ENCODE measurements at regions not wholly inside any gene's neighbourhood (a gene's known extent, or its start where the extent isn't known, plus 50 kb on each side); places are given as distances from the start of the nearest gene placed in this dataset.

- no peak overlapping the region for H4K5ac ChIP-seq (ENCODE audit: insufficient read length, low read depth, low read length)
- no peaks in the 10 kb centered on the region for H3K79me2 ChIP-seq (ENCODE audit: insufficient read depth, low read length)
- no peak overlapping the region for H4K8ac ChIP-seq (replicated peaks; ENCODE audit: insufficient read length, low read depth, low read length)
- no peak overlapping the region for H3K18ac ChIP-seq (ENCODE audit: insufficient read length, low read depth, low read length)
- Mint-ChIP-seq H3K4me1 (no peaks in the 10 kb centered on the region), H3K27me3 (ENCODE audit: low read depth) (no peaks in the 10 kb centered on the region; the same call in 1 of the 2 replicates), H3K27ac (no peak overlapping the region), H3K9me3 (no peaks in the 10 kb centered on the region), H3K4me3 (no peak overlapping the region), H3K36me3 (ENCODE audit: insufficient read depth in 1 of 3, low read depth in 3 of 3) (peaks cover 0 to 1% (median 0%) of the 10 kb centered on the region in 3 experiments; a peak in 1 of 7 replicates)
- H3K23ac ChIP-seq (ENCODE audit: insufficient read length, low read depth, low read length), result no peak overlapping the region
- no peak overlapping the region for H3K27ac ChIP-seq (ENCODE audit: insufficient read length, low read depth, low read length)
- no peak overlapping the region for H2BK20ac ChIP-seq (ENCODE audit: low read depth, low read length, poor library complexity, severe bottlenecking)
- no peaks in the 10 kb centered on the region for H4K20me1 ChIP-seq (ENCODE audit: control insufficient read depth, insufficient read depth, insufficient read length)
- no peak overlapping the region for H3T11ph ChIP-seq (ENCODE audit: low read length)
- H3K9me3 ChIP-seq (ENCODE audit: control insufficient read depth, low read depth, low read length), result no peaks in the 10 kb centered on the region
- H4K91ac ChIP-seq (ENCODE audit: insufficient read length, low read depth, low read length), result no peak overlapping the region
- WGBS (ENCODE audit: extremely low coverage, insufficient read length, low lambda C conversion rate), result no CpG with 5 or more reads among the region's 3 CpGs
- H3K9ac ChIP-seq (ENCODE audit: extremely low read depth, insufficient read length, low read length), result no peak overlapping the region
- no peak overlapping the region for H2AK5ac ChIP-seq (ENCODE audit: insufficient read length, low read length)
- no peak overlapping the region for H3K56ac ChIP-seq (ENCODE audit: insufficient read length, low read depth, low read length)
- H3K14ac ChIP-seq (ENCODE audit: insufficient read depth, low read length), result no peak overlapping the region
- no peak overlapping the region for H3K4ac ChIP-seq (ENCODE audit: low read depth, low read length)
- H3K4me1 ChIP-seq (ENCODE audit: insufficient read depth, low read length), result no peaks in the 10 kb centered on the region
- no peak for TF ChIP-seq CTCF (conservative IDR thresholded peaks at IDR 0.05)
- no peak for DNase-seq
- no peak overlapping the region for H2BK5ac ChIP-seq (ENCODE audit: insufficient read length, low read length)
- H2AFZ ChIP-seq (ENCODE audit: low read length), result no peak overlapping the region
- no peaks in the 10 kb centered on the region for H3K27me3 ChIP-seq (ENCODE audit: insufficient read depth, low read length)
- H2BK120ac ChIP-seq (ENCODE audit: low read depth, low read length, poor library complexity, severe bottlenecking), result no peak overlapping the region
- H2BK15ac ChIP-seq (ENCODE audit: low read depth, low read length), result no peak overlapping the region
- H2BK12ac ChIP-seq (ENCODE audit: insufficient read length, low read depth, low read length), result no peak overlapping the region
- no peaks in the 10 kb centered on the region for H3K79me1 ChIP-seq (ENCODE audit: insufficient read depth, low read depth, low read length, poor library complexity, severe bottlenecking)
- H3K23me2 ChIP-seq (ENCODE audit: insufficient read length, low read depth, low read length, poor library complexity, severe bottlenecking), result no peaks in the 10 kb centered on the region
- H3K4me2 ChIP-seq (ENCODE audit: insufficient read depth, insufficient read length, low read length), result no peak overlapping the region
These were observed 245.3 kb downstream of the FAM76B start for GRCh38 chr11:95544095-95544856.
